ENCODE measurements at regions not wholly inside any gene's neighbourhood (a gene's known extent, or its start where the extent isn't known, plus 50 kb on each side); places are given as distances from the start of the nearest gene placed in this dataset.

GRCh38 chr12:115708801-115709200 lies 568.7 kb downstream of the MED13L start:
- H3F3A ChIP-seq (ENCODE audit: low read length, unreplicated experiment): no peaks in the 10 kb centered on the region
- BruUV-seq (replicated peaks): no TSS peak
- TF ChIP-seq CTCF (conservative IDR thresholded peaks at IDR 0.05; ENCODE audit: low read depth, low read length): no peak
- no peak for TF ChIP-seq EZH2phosphoT487 (IDR thresholded peaks at IDR 0.05; ENCODE audit: borderline replicate concordance, low read length)
- no peak for TF ChIP-seq EZH2 (IDR thresholded peaks at IDR 0.05; ENCODE audit: low read length, unreplicated experiment)
- no peak overlapping the region for H3K27ac ChIP-seq (ENCODE audit: low read length)
- no peaks in the 10 kb centered on the region for H3K9me3 ChIP-seq (ENCODE audit: low read length)
- ATAC-seq: no peak
- no peaks in the 10 kb centered on the region for H4K20me1 ChIP-seq (ENCODE audit: low read length)
- no peak overlapping the region for H3K4me2 ChIP-seq (ENCODE audit: low read length)
- ChIA-PET POLR2A (ENCODE audit: unreplicated experiment) (no interaction called here), CTCF (no interaction called here)
- no peak for DNase-seq
- no peak overlapping the region for H3K4me3 ChIP-seq (ENCODE audit: low read length)
- H3K79me2 ChIP-seq (ENCODE audit: low read length): no peaks in the 10 kb centered on the region
- H3K36me3 ChIP-seq (ENCODE audit: low read depth, low read length): no peaks in the 10 kb centered on the region
- H3K9me2 ChIP-seq (replicated peaks; ENCODE audit: low read length): no peaks in the 10 kb centered on the region
- H3K9ac ChIP-seq (ENCODE audit: low read length): no peak overlapping the region
- no peak overlapping the region for H2AFZ ChIP-seq (ENCODE audit: low read length)
- H3K4me1 ChIP-seq (ENCODE audit: insufficient read depth, low read length): no peaks in the 10 kb centered on the region
- H3K27me3 ChIP-seq (ENCODE audit: low read length): peaks cover 47% of the 10 kb centered on the region
- intact Hi-C loops (cut with micrococcal nuclease): no loop called here

- POLR2A ChIA-PET (ENCODE audit: unreplicated experiment): no interaction called here
- Histone ChIP-seq H3K27ac (ENCODE audit: low read length) (no peak overlapping the region), H3K9ac (ENCODE audit: low read length) (no peak overlapping the region), H3K36me3 (ENCODE audit: low read depth, low read length) (no peaks in the 10 kb centered on the region), H3K4me2 (ENCODE audit: low read length) (no peak overlapping the region), H3K9me2 (replicated peaks; ENCODE audit: low read length) (no peaks in the 10 kb centered on the region), H3K79me2 (ENCODE audit: low read length) (no peaks in the 10 kb centered on the region), H3K9me3 (ENCODE audit: low read length) (no peaks in the 10 kb centered on the region), H3K27me3 (ENCODE audit: low read length) (peaks cover 22% of the 10 kb centered on the region), H3K4me1 (ENCODE audit: insufficient read depth, low read length) (no peaks in the 10 kb centered on the region), H3F3A (ENCODE audit: low read length, unreplicated experiment) (no peaks in the 10 kb centered on the region), H2AFZ (ENCODE audit: low read length) (no peak overlapping the region), H4K20me1 (ENCODE audit: low read length) (no peaks in the 10 kb centered on the region), H3K4me3 (ENCODE audit: low read length) (no peak overlapping the region)
- no TSS peak for BruUV-seq (replicated peaks)
- ATAC-seq: no peak
- CTCF ChIA-PET: no interaction called here
- intact Hi-C loops (cut with micrococcal nuclease): no loop called here
- no peak for TF ChIP-seq CTCF (conservative IDR thresholded peaks at IDR 0.05; ENCODE audit: low read depth, low read length)
- TF ChIP-seq EZH2phosphoT487 (IDR thresholded peaks at IDR 0.05; ENCODE audit: borderline replicate concordance, low read length): no peak
- TF ChIP-seq EZH2 (IDR thresholded peaks at IDR 0.05; ENCODE audit: low read length, unreplicated experiment): no peak
- no peak for DNase-seq
Measured at GRCh38 chr12:115700896-115701465, 576.5 kb downstream of the MED13L start.

GRCh38 chr12:115700081-115700480 lies 577.4 kb downstream of the MED13L start:
- Histone ChIP-seq H3K9me2 (replicated peaks; ENCODE audit: low read length) (no peaks in the 10 kb centered on the region), H3K27me3 (ENCODE audit: low read length) (peaks cover 22% of the 10 kb centered on the region), H3K4me1 (ENCODE audit: insufficient read depth, low read length) (no peaks in the 10 kb centered on the region), H3K4me2 (ENCODE audit: low read length) (no peak overlapping the region), H2AFZ (ENCODE audit: low read length) (no peak overlapping the region), H3K79me2 (ENCODE audit: low read length) (no peaks in the 10 kb centered on the region), H3F3A (ENCODE audit: low read length, unreplicated experiment) (no peaks in the 10 kb centered on the region), H4K20me1 (ENCODE audit: low read length) (no peaks in the 10 kb centered on the region), H3K27ac (ENCODE audit: low read length) (no peak overlapping the region), H3K4me3 (ENCODE audit: low read length) (no peak overlapping the region), H3K9ac (ENCODE audit: low read length) (no peak overlapping the region), H3K36me3 (ENCODE audit: low read depth, low read length) (no peaks in the 10 kb centered on the region), H3K9me3 (ENCODE audit: low read length) (no peaks in the 10 kb centered on the region)
- POLR2A ChIA-PET (ENCODE audit: unreplicated experiment): no interaction called here
- no peak for DNase-seq
- BruUV-seq (replicated peaks): no TSS peak
- CTCF ChIA-PET: no interaction called here
- ATAC-seq: no peak
- intact Hi-C loops (cut with micrococcal nuclease): no loop called here
- TF ChIP-seq CTCF (conservative IDR thresholded peaks at IDR 0.05; ENCODE audit: low read depth, low read length) (no peak), EZH2phosphoT487 (IDR thresholded peaks at IDR 0.05; ENCODE audit: borderline replicate concordance, low read length) (no peak), EZH2 (IDR thresholded peaks at IDR 0.05; ENCODE audit: low read length, unreplicated experiment) (no peak)
